GM19438 (cell line): ENCODE measurements at regions not wholly inside any gene's neighbourhood (a gene's known extent, or its start where the extent isn't known, plus 50 kb on each side); places are given as distances from the start of the nearest gene placed in this dataset.

Experiments used
- ATAC-seq: cut with Tn5 transposase; IDR thresholded peaks from one replicate; pipeline ENCODE4 v1.9.1; 2021; ENCODE audit warnings: low read depth; ENCODE audit not compliant: unreplicated experiment

DNA sequence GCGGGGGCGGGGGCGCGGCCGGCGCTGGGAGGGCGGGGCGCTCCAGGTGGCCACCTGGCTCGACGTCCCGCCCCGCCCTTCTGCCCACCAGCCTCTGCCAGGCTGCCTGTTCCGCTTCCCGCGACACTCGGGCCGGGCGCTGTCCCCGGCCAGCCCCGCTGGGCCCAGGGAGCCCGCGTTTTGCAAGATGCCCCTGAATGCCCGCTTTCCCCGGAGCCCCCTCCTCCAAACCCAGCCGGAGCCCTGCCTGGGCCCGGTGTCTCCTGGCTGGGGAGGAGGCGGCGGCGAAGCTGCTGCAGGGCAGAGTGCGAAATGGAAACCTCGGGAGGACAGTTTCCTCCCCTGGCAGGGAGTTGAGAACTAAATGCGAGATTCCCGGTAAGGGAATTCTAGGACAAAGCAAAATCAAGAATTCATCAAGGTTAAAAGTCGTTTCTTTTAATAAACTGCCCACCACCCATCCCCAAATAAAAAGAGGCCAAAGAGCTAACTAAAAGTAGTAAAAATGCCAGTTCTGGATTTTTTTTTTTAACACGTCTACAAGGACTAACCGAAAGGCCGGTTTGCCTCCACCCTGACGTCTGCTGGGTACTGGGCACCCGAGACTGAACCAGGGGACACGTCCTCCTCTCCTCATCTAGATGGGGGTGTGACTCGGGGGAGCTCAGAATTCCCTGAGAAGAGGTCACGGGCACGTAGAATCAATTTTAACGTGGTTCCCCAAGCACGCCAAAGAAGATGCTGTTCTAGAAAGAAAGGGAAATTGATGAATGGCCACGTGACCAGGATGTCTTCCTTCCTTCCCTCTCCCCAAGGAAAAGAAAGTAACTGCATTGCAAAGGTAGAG is 200.4 kb upstream of the NFE2L3 start:
- ATAC-seq: peak; percentile 30

GRCh38 chr7:25952261-25953057 is 199.5 kb upstream of the NFE2L3 start:
- no peak for ATAC-seq

- ATAC-seq: no peak
Measured at GRCh38 chr7:25953859-25954258, 198.1 kb upstream of the NFE2L3 start.

- no peak for ATAC-seq
Measured at GRCh38 chr7:25954395-25954794, 197.6 kb upstream of the NFE2L3 start.

GRCh38 chr7:25959168-25959734 is 192.7 kb upstream of the NFE2L3 start:
- no peak for ATAC-seq

DNA sequence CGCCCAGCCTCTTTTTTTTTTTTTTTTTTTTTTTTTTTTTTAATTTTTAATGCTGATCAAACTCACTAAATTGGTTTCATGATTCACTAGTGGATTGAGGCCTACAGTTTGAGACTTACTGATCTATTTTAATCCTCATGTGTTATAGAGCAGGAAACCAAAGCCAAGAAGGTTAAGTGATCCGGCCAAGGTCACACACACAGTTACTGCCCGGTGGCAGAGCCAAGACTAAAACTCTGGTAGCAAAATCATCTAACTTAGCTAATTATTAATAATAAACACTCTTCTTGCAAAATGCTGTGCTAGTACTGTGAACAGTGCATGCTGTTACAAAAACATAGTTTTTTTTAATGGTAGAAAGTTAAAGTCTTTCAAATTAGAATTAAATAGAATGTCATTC is 188.3 kb upstream of the NFE2L3 start:
- no peak for ATAC-seq

- peak; percentile 22 for ATAC-seq
Measured at GRCh38 chr7:25964483-25964991, 187.5 kb upstream of the NFE2L3 start.

DNA sequence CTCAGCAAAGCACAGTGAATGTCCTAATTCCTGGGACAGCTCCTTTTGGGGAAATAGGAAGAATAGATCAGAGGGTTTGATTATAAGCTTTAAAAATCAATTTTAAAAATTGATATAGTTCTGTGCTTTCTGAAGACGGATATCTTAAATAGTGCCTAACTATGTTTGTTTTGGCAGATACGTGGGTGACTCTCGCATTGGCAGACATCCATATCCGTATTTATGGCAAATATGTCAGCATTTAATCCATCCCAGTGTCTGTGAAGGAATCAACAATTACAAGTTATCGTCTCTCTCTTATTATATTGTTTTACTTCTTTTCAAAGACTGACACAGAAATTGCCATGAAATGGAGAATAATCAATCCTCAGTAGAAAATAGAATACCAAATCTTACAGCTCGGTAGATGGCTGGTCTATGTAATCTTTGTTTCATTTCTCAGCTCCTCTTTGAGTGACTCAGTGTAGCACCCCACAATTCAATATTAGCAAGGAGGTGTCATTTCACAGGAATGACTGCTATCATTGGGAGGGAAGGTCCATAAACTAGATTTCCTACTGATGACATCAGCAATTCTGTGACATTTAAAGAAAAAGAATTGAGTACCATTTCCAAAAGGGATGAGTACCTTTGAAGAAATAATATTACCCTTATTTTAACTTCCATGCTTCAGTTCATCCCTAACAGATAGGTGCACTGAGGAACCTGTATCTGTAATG is 186.4 kb upstream of the NFE2L3 start:
- ATAC-seq: no peak

DNA sequence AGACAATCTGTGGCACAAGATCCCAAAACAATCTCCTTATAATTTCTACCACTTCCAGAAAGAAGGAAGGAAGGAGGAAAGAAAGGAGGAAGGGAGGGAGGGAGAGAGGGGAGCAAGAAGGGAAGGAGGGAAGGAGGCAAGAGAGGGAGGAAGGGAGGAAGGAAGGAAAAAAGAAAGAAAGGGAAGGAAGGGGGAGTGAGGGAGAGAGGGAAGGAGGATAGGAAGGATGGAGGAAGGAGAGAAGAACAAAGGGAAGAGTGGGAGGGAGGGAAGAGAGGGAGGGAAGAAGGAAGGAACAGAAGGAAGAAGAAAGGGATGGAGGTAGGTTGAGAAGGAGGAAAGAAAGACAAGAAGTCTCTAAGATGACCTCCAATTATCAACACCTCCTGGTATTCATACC is 185.5 kb upstream of the NFE2L3 start:
- no peak for ATAC-seq

GRCh38 chr7:25967278-25968204 is 184.5 kb upstream of the NFE2L3 start:
- ATAC-seq: peak; percentile 28

DNA sequence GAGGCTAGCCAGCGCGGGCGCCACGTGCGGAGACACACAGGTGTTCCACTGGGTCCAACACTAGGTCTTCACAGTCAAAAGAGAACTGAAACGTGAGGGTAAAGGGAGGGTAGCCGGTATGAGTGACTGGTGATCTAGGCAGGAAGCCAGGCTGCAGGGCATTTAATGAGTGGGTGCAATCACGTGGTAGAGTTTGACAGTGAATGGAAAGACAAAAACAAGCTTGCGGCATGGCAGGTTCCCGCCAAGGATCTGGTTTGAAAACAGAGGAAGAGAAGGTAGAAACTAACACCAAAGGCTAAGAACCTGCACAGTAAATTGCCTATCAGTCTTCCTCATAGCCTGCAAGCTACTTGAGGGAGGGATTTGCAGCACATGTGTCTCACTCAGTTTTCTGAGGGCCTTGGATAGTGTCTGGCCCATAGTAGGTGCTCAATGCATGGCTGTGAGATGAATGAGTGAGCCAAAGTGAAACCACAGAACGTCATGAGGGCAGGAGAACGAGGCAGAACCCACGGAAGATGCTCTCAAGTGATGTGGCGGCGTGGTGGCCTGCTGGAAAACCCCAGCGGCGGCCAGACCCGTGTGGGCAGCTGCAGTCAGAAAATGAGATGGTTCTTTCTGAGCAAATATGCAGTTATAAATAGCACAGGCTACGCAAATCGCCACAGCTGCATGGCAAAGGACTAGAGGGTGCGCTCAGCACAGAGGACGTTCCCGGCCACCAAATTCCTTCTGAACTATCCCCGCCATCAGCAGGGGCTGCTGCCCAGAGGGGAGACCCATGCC is 183.6 kb upstream of the NFE2L3 start:
- ATAC-seq: peak; percentile 58

DNA sequence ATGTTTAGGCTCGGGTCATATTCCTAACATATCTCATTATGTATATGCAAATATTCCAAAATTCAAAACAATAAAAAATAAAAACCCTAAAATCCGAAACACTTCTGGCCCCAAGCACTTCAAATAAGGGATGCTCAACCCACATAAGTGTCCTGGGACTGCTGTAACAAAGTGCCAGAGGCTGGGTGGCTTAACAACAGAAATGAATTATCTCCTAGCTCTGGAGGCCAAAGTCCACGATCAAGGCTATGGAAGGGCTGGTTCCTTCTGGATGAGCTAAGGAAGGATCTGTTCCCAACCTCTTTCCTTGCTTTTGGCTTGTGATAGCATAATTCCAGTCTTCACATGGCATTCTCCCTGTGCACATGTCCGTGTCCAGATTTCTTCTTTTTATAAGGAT is 181.6 kb upstream of the NFE2L3 start:
- ATAC-seq: no peak

- no peak for ATAC-seq
Measured at GRCh38 chr7:25970911-25971310, 181.1 kb upstream of the NFE2L3 start.

GRCh38 chr7:25976630-25977029 is 175.4 kb upstream of the NFE2L3 start:
- no peak for ATAC-seq

- no peak for ATAC-seq
Measured at GRCh38 chr7:25978466-25978865, 173.5 kb upstream of the NFE2L3 start.

DNA sequence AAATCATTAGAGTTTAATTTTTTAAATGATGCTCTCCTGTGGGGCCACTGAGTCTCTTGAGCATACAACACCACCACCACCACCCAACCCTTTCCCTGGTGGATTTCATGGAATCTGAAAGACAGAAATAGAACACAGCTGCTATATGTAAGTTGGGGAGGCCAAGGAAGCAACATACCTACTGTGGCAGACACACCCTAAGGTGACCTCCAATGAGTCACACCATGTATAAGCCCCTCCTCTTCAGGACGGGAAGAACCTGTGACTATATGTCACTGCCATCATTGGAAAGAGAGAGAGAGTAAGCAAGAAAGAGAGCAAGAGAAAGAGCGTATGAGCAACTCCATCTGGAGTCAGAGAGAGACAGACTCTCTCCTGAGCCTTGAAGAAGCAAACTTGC is 172.4 kb upstream of the NFE2L3 start:
- no peak for ATAC-seq

DNA sequence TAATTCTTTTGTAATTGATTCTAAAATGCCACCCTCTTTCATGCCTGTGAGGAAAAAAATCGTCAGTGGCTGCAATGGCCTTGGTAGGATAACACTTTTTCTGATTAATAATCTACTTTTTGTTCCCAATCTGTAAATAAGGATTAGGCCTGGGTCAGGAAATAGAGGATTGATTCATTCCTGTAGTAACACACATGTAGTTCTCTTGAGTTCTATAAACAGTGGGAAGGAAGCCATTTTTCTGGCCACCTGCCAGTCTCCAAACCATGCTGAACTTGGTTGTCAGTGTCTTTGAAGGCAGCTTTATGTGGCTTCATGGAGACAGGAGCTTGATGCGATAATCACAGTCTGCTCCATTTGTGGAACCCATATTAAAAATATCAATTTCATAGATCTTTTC is 169.3 kb upstream of the NFE2L3 start:
- no peak for ATAC-seq

GRCh38 chr7:25985196-25985595 is 166.8 kb upstream of the NFE2L3 start:
- ATAC-seq: no peak

DNA sequence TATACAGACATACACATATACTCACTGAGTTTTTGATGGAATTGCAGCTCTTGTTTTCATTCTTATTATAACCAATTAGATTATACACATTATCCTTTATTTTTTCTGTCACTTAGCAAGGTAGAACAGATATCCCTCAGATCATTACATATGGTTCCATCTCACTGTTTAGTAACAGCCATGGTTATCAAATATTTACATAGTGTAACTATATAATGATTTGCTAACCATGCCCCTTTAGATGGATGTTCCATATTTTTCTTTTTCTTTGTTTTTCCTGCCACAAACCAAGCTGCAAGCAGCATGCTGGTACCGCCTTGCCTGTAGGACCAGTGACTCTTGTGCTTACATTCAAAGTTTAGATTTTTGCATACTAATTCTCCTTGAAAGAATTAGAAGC is 163.4 kb upstream of the NFE2L3 start:
- no peak for ATAC-seq
